Tongue (tissue), 1 donor: ENCODE measurements at regions not wholly inside any gene's neighbourhood (a gene's known extent, or its start where the extent isn't known, plus 50 kb on each side); places are given as distances from the start of the nearest gene placed in this dataset.

Experiments
- DNase-seq: peaks from one replicate; pipeline ENCODE4 v3.0.0-alpha.2; 2015

- DNase-seq, result no peak
Measured at GRCh38 chr22:48672387-48672786, 1155.3 kb downstream of the BRD1 start.

- DNase-seq, result no peak
Measured at GRCh38 chr22:48670731-48671130, 1156.9 kb downstream of the BRD1 start.

- no peak for DNase-seq
Measured at GRCh38 chr22:48669986-48670716, 1157.5 kb downstream of the BRD1 start.

- no peak for DNase-seq
Measured at GRCh38 chr22:48669226-48669625, 1158.4 kb downstream of the BRD1 start.

- DNase-seq, result no peak
Measured at GRCh38 chr22:48667289-48667688, 1160.4 kb downstream of the BRD1 start.

- no peak for DNase-seq
Measured at GRCh38 chr22:48666620-48667019, 1161.1 kb downstream of the BRD1 start.

GRCh38 chr22:48665311-48665995, 1162.2 kb downstream of the BRD1 start:
- DNase-seq, result no peak

- DNase-seq, result peak; percentile 29
Measured at GRCh38 chr22:48664586-48664985, 1163.1 kb downstream of the BRD1 start.

GRCh38 chr22:48663297-48663696, 1164.4 kb downstream of the BRD1 start:
- DNase-seq, result no peak

- no peak for DNase-seq
Measured at GRCh38 chr22:48662476-48663135, 1165.1 kb downstream of the BRD1 start.

- no peak for DNase-seq
Measured at GRCh38 chr22:48661984-48662383, 1165.7 kb downstream of the BRD1 start.

- DNase-seq, result peak; percentile 87
Measured at GRCh38 chr22:48660790-48661740, 1166.6 kb downstream of the BRD1 start.

GRCh38 chr22:48660104-48660789, 1167.4 kb downstream of the BRD1 start:
- DNase-seq, result no peak

GRCh38 chr22:48659404-48659996, 1168.2 kb downstream of the BRD1 start:
- peak; percentile 73 for DNase-seq

- DNase-seq, result no peak
Measured at GRCh38 chr22:48658871-48659270, 1168.8 kb downstream of the BRD1 start.

- DNase-seq, result no peak
Measured at GRCh38 chr22:48658246-48658645, 1169.4 kb downstream of the BRD1 start.

- DNase-seq, result no peak
Measured at GRCh38 chr22:48654492-48654891, 1173.2 kb downstream of the BRD1 start.

GRCh38 chr22:48653929-48654328, 1173.7 kb downstream of the BRD1 start:
- DNase-seq, result peak; percentile 54

- no peak for DNase-seq
Measured at GRCh38 chr22:48653306-48653705, 1174.4 kb downstream of the BRD1 start.

- no peak for DNase-seq
Measured at GRCh38 chr22:48652796-48653195, 1174.9 kb downstream of the BRD1 start.

- DNase-seq, result peak; percentile 32
Measured at GRCh38 chr22:48651981-48652538, 1175.6 kb downstream of the BRD1 start.
